Hepatocyte (in vitro differentiated cells): ENCODE measurements at regions not wholly inside any gene's neighbourhood (a gene's known extent, or its start where the extent isn't known, plus 50 kb on each side); places are given as distances from the start of the nearest gene placed in this dataset.

Experiments
- CTCF ChIP-seq: fragments of 200-600 bp; sonication (generic); IDR thresholded peaks from 2 replicates; pipeline ENCODE4 v1.5.1; 2016; ENCODE audit warnings: antibody characterized with exemption, mild to moderate bottlenecking; ENCODE audit not compliant: poor library complexity
- EZH2phosphoT487 ChIP-seq: fragments of 200-600 bp; sonication (generic); IDR thresholded peaks from one replicate; pipeline ENCODE4 v1.6.1; 2018; ENCODE audit warnings: antibody characterized with exemption, mild to moderate bottlenecking, low read depth, moderate library complexity; ENCODE audit not compliant: unreplicated experiment, severe bottlenecking

- TF ChIP-seq CTCF (no peak), EZH2phosphoT487 (no peak)
Observed at GRCh38 chr18:78894033-78894305, 85.6 kb upstream of the SALL3 start.
